H9 (cell line): ENCODE measurements at regions not wholly inside any gene's neighbourhood (a gene's known extent, or its start where the extent isn't known, plus 50 kb on each side); places are given as distances from the start of the nearest gene placed in this dataset.

Experiments
- DNase-seq: peaks from one replicate; pipeline ENCODE4 v3.0.0-alpha.2; 2017
- H2AFZ ChIP-seq: one replicate; pipeline ENCODE4 v1.6.1; 2013; ENCODE audit warnings: mild to moderate bottlenecking, low read length, control low read depth, moderate library complexity
- H2AK5ac ChIP-seq: 2 replicates; pipeline ENCODE4 v1.6.1; 2013; ENCODE audit warnings: low read length, control low read depth, mixed read lengths; ENCODE audit not compliant: insufficient read length
- H2BK120ac ChIP-seq: one replicate; pipeline ENCODE4 v1.6.1; 2013; ENCODE audit warnings: low read depth, mild to moderate bottlenecking, low read length, control low read depth, inconsistent platforms; ENCODE audit not compliant: poor library complexity, severe bottlenecking
- H2BK12ac ChIP-seq: 2 replicates; pipeline ENCODE4 v1.6.1; 2013; ENCODE audit warnings: low read length, control low read depth, mixed read lengths, low read depth; ENCODE audit not compliant: insufficient read length
- H2BK15ac ChIP-seq: 2 replicates; pipeline ENCODE4 v1.6.1; 2013; ENCODE audit warnings: low read depth, low read length, control low read depth
- H2BK20ac ChIP-seq: one replicate; pipeline ENCODE4 v1.6.1; 2013; ENCODE audit warnings: low read depth, mild to moderate bottlenecking, low read length, control low read depth, inconsistent platforms; ENCODE audit not compliant: poor library complexity, severe bottlenecking
- H2BK5ac ChIP-seq: 2 replicates; pipeline ENCODE4 v1.6.1; 2013; ENCODE audit warnings: low read length, control low read depth, mixed read lengths; ENCODE audit not compliant: insufficient read length
- H3K14ac ChIP-seq: 2 replicates; pipeline ENCODE4 v1.6.1; 2013; ENCODE audit warnings: low read length, control low read depth; ENCODE audit not compliant: insufficient read depth
- H3K18ac ChIP-seq: 2 replicates; pipeline ENCODE4 v1.6.1; 2013; ENCODE audit warnings: low read depth, mild to moderate bottlenecking, mixed read lengths, low read length, control low read depth; ENCODE audit not compliant: insufficient read length
- H3K23ac ChIP-seq: 2 replicates; pipeline ENCODE4 v1.6.1; 2013; ENCODE audit warnings: low read length, control low read depth, mixed read lengths, low read depth; ENCODE audit not compliant: insufficient read length
- H3K23me2 ChIP-seq: 2 replicates; pipeline ENCODE4 v1.6.1; 2013; ENCODE audit warnings: low read depth, mild to moderate bottlenecking, mixed read lengths, low read length, control low read depth; ENCODE audit not compliant: insufficient read length, poor library complexity, severe bottlenecking
- H3K27ac ChIP-seq: 2 replicates; pipeline ENCODE4 v1.5.1; 2013; ENCODE audit warnings: low read length, control low read depth, mixed read lengths, low read depth; ENCODE audit not compliant: insufficient read length
- H3K27me3 ChIP-seq: 2 replicates; pipeline ENCODE4 v1.6.1; 2013; ENCODE audit warnings: low read length, control low read depth, inconsistent platforms; ENCODE audit not compliant: insufficient read depth
- H3K4ac ChIP-seq: 2 replicates; pipeline ENCODE4 v1.6.1; 2013; ENCODE audit warnings: low read depth, mild to moderate bottlenecking, control low read depth, inconsistent platforms, low read length, moderate library complexity
- H3K4me1 ChIP-seq: 2 replicates; pipeline ENCODE4 v1.6.1; 2013; ENCODE audit warnings: low read length, control low read depth, inconsistent platforms; ENCODE audit not compliant: insufficient read depth
- H3K4me2 ChIP-seq: 2 replicates; pipeline ENCODE4 v1.6.1; 2013; ENCODE audit warnings: low read length, control low read depth, mixed read lengths; ENCODE audit not compliant: insufficient read length, insufficient read depth
- H3K56ac ChIP-seq: 2 replicates; pipeline ENCODE4 v1.6.1; 2013; ENCODE audit warnings: low read depth, mild to moderate bottlenecking, mixed read lengths, low read length, control low read depth; ENCODE audit not compliant: insufficient read length
- H3K79me1 ChIP-seq: 2 replicates; pipeline ENCODE4 v1.6.1; 2013; ENCODE audit warnings: low read depth, mild to moderate bottlenecking, moderate library complexity, low read length, control low read depth, inconsistent platforms; ENCODE audit not compliant: insufficient read depth, poor library complexity, severe bottlenecking
- H3K79me2 ChIP-seq: 2 replicates; pipeline ENCODE4 v1.6.1; 2013; ENCODE audit warnings: low read length, control low read depth, inconsistent platforms; ENCODE audit not compliant: insufficient read depth
- H3K9ac ChIP-seq: 2 replicates; pipeline ENCODE4 v1.6.1; 2013; ENCODE audit warnings: low read length, control low read depth, mixed read lengths; ENCODE audit not compliant: insufficient read length; ENCODE audit errors: extremely low read depth
- H3K9me3 ChIP-seq: one replicate; pipeline ENCODE4 v1.6.1; 2013; ENCODE audit warnings: low read depth, low read length, inconsistent platforms; ENCODE audit not compliant: control insufficient read depth
- H3T11ph ChIP-seq: one replicate; pipeline ENCODE4 v1.6.1; 2013; ENCODE audit warnings: mild to moderate bottlenecking, low read length, control low read depth, inconsistent platforms
- H4K20me1 ChIP-seq: one replicate; pipeline ENCODE4 v1.6.1; 2013; ENCODE audit not compliant: control insufficient read depth, insufficient read length, insufficient read depth
- H4K5ac ChIP-seq: 2 replicates; pipeline ENCODE4 v1.6.1; 2013; ENCODE audit warnings: low read depth, mild to moderate bottlenecking, mixed read lengths, low read length, control low read depth; ENCODE audit not compliant: insufficient read length
- H4K8ac ChIP-seq: replicated peaks from 2 replicates; pipeline ENCODE4 v1.6.1; 2013; ENCODE audit warnings: low read length, control low read depth, mixed read lengths, low read depth; ENCODE audit not compliant: insufficient read length
- H4K91ac ChIP-seq: 2 replicates; pipeline ENCODE4 v1.6.1; 2013; ENCODE audit warnings: low read depth, mild to moderate bottlenecking, moderate library complexity, mixed read lengths, low read length, control low read depth; ENCODE audit not compliant: insufficient read length
- H3K27ac Mint-ChIP-seq, 3 experiments: 2 replicates in 2 of 3; 3 replicates in 1 of 3; pipeline ENCODE4 v1.8.0; 2020 to 2021; ENCODE audit warnings: mixed read lengths in 3 of 3, mild to moderate bottlenecking in 1 of 3, moderate library complexity in 1 of 3
- H3K27me3 Mint-ChIP-seq: 2 replicates; pipeline ENCODE4 v1.8.0; 2021; ENCODE audit warnings: low read depth, mild to moderate bottlenecking, moderate library complexity, mixed read lengths
- H3K36me3 Mint-ChIP-seq, 3 experiments: 2 replicates in 2 of 3; 3 replicates in 1 of 3; pipeline ENCODE4 v1.8.0; 2020 to 2021; ENCODE audit warnings: low read depth in 3 of 3, mixed read lengths in 3 of 3; ENCODE audit not compliant: insufficient read depth in 1 of 3
- H3K4me1 Mint-ChIP-seq, 2 experiments: 2 replicates each; pipeline ENCODE4 v1.8.0; 2020; ENCODE audit warnings: mixed read lengths in 2 of 2
- H3K4me3 Mint-ChIP-seq, 2 experiments: 2 replicates in 1 of 2; 3 replicates in 1 of 2; pipeline ENCODE4 v1.8.0; 2020 to 2021; ENCODE audit warnings: mild to moderate bottlenecking in 2 of 2, mixed read lengths in 2 of 2, moderate library complexity in 1 of 2
- H3K9me3 Mint-ChIP-seq, 2 experiments: 2 replicates in 1 of 2; 3 replicates in 1 of 2; pipeline ENCODE4 v1.8.0; 2020; ENCODE audit warnings: mild to moderate bottlenecking in 2 of 2, mixed read lengths in 2 of 2, moderate library complexity in 1 of 2
- CTCF ChIP-seq: fragments of 200-600 bp; sonication (generic); conservative IDR thresholded peaks from 3 replicates; pipeline ENCODE4 v1.8.0; 2021; ENCODE audit warnings: antibody characterized with exemption, mild to moderate bottlenecking

GRCh38 chr5:145236983-145237382, 598.2 kb downstream of the PRELID2 start:
- Histone ChIP-seq H3K9me3 (no peaks in the 10 kb centered on the region), H3K27me3 (no peaks in the 10 kb centered on the region), H3K9ac (no peak overlapping the region), H2BK20ac (no peak overlapping the region), H2AFZ (no peak overlapping the region), H2BK120ac (no peak overlapping the region), H3K14ac (no peak overlapping the region), H4K5ac (no peak overlapping the region), H3K4me1 (peaks cover 3% of the 10 kb centered on the region; the same call in 1 of the 2 replicates), H4K91ac (no peak overlapping the region), H3K4me2 (no peak overlapping the region), H2AK5ac (no peak overlapping the region), H2BK15ac (no peak overlapping the region), H3K79me1 (no peaks in the 10 kb centered on the region), H3K27ac (no peak overlapping the region), H4K8ac (no peak overlapping the region), H3K18ac (no peak overlapping the region), H2BK5ac (no peak overlapping the region), H3T11ph (no peak overlapping the region), H3K23ac (no peak overlapping the region), H3K79me2 (no peaks in the 10 kb centered on the region), H3K23me2 (no peaks in the 10 kb centered on the region), H2BK12ac (no peak overlapping the region), H3K56ac (no peak overlapping the region), H3K4ac (no peak overlapping the region), H4K20me1 (no peaks in the 10 kb centered on the region)
- no peak for TF ChIP-seq CTCF
- Mint-ChIP-seq H3K27me3 (no peaks in the 10 kb centered on the region), H3K27ac (no peak overlapping the region; a peak in 1 of 7 replicates), H3K4me3 (no peak overlapping the region), H3K36me3 (no peaks in the 10 kb centered on the region), H3K9me3 (no peaks in the 10 kb centered on the region; a peak in 1 of 5 replicates), H3K4me1 (peaks cover 21 to 33% of the 10 kb centered on the region in 2 experiments)
- no peak for DNase-seq
